ENCODE measurements at regions not wholly inside any gene's neighbourhood (a gene's known extent, or its start where the extent isn't known, plus 50 kb on each side); places are given as distances from the start of the nearest gene placed in this dataset.
"Not testable (repeated sequence)": the region's sequence is repeated elsewhere in the genome, so short reads cannot be mapped to it uniquely, and the experiment has no call there.

DNA sequence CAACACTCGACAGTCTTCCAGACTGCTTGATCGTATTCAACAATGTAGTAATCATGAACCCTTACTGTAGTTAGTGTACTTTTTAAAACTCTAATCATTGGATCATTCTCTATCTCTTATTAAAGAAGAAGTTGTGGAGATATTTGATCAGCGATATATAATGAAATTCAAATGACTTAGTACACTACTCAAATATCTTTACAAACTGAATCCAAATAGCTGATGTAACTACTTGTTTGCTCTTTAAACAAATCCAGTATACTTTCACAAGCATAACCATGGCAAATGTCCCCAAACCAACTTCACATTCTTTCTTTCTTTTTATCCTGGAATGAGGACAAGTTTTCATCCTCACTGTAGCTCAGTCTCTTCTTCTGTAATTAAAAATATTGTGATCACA lies 1569.9 kb upstream of the ADGRL3 start:
- H3K4me1 ChIP-seq (ENCODE audit: insufficient read depth, low read length), result no peaks in the 10 kb centered on the region
- no peaks in the 10 kb centered on the region for H3K9me3 ChIP-seq (ENCODE audit: low read depth, low read length)
- no peak overlapping the region for H3K4me3 ChIP-seq (ENCODE audit: low read length)
- H3K27me3 ChIP-seq (ENCODE audit: insufficient read depth, low read length), result no peaks in the 10 kb centered on the region

DNA sequence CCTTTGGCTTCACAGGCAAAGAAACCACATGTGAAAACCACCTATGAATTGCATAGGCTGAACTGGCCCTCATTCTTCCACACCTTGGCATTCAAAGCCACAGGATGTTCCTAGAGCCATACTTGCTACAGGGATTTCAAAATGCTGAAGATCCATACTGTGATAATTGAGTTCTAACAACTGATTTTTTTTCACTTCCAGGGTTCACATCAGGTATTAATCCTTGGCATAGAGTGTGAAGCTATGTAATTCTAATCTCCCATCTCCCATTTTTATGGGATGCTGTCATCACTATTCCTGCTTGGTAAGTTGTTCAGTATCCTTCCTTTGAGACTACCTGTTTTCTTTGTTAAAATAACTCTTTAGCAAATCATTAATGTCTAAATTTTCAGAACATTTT lies 1569.2 kb upstream of the ADGRL3 start:
- H3K4me1 ChIP-seq (ENCODE audit: insufficient read depth, low read length), result no peaks in the 10 kb centered on the region
- no peak overlapping the region for H3K4me3 ChIP-seq (ENCODE audit: low read length)
- no peaks in the 10 kb centered on the region for H3K9me3 ChIP-seq (ENCODE audit: low read depth, low read length)
- H3K27me3 ChIP-seq (ENCODE audit: insufficient read depth, low read length), result no peaks in the 10 kb centered on the region

DNA sequence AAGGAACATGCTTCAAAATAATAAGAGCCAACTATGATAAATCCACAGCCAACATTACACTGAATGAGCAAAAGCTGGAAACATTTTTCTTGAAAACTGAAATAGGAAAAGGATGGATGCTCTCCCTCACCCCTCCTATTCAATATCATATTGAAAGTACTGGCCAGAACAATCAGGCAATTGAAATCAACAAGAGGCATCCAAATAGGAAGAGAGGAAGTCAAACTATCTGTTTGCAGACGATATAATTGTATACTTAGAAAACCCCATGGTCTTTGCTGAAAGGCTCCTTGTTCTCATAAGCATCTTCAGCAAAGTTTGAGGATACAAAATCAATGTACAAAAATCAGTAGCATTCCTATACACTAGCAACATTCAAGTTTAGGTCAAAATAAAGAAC lies 1562.5 kb upstream of the ADGRL3 start:
- H3K27me3 ChIP-seq (ENCODE audit: insufficient read depth, low read length), result no peaks in the 10 kb centered on the region
- no peaks in the 10 kb centered on the region for H3K4me1 ChIP-seq (ENCODE audit: insufficient read depth, low read length)

DNA sequence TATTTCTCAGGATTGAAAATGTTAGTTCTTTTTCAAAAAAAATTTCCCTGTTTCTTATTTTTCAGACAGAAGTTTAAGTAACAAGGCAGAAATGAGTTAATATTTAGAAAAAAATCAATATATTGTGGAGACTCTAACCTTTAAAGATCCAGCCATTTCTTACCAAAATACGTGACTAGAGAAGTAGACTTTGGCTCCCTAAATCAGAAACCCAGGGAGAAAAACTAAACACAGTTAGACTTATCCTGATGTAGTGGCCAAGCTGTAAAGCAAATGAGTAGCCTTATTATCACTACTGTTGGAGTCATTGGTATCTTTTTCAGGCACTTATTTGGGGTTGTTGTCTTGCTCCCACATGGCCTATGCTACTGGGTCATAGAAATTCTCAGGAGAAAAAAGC lies 1556.4 kb upstream of the ADGRL3 start:
- H3K9me3 ChIP-seq (ENCODE audit: low read depth, low read length), result no peaks in the 10 kb centered on the region
- H3K4me3 ChIP-seq (ENCODE audit: low read length), result no peak overlapping the region
- no peaks in the 10 kb centered on the region for H3K27me3 ChIP-seq (ENCODE audit: insufficient read depth, low read length)
- H3K4me1 ChIP-seq (ENCODE audit: insufficient read depth, low read length), result no peaks in the 10 kb centered on the region

More for the DNA sequence above, 1562.5 kb upstream of the ADGRL3 start:
- Histone ChIP-seq H3K4me3 (ENCODE audit: low read length) (no peak overlapping the region), H3K9me3 (ENCODE audit: low read depth, low read length) (no peaks in the 10 kb centered on the region)

DNA sequence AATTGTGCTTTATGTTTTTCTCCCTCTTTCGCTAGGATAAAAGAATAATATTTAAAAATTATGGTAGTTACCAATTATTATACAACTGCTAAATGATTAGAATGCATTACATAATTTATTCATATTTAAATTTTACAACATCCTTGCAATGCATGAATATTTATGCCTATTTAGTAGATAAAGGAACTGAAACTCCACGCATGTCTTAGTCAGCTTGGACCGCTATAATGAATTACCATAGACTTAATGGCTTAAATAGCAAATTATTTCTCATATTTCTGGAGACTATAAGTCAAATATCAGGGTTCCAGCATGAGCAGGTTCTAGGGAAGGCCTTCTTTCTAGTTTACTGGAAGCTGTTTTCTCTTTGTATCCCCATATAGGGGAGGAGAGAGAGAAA lies 1555.4 kb upstream of the ADGRL3 start:
- Histone ChIP-seq H3K9me3 (ENCODE audit: low read depth, low read length) (no peaks in the 10 kb centered on the region), H3K27me3 (ENCODE audit: insufficient read depth, low read length) (no peaks in the 10 kb centered on the region), H3K4me1 (ENCODE audit: insufficient read depth, low read length) (no peaks in the 10 kb centered on the region), H3K4me3 (ENCODE audit: low read length) (no peak overlapping the region)

DNA sequence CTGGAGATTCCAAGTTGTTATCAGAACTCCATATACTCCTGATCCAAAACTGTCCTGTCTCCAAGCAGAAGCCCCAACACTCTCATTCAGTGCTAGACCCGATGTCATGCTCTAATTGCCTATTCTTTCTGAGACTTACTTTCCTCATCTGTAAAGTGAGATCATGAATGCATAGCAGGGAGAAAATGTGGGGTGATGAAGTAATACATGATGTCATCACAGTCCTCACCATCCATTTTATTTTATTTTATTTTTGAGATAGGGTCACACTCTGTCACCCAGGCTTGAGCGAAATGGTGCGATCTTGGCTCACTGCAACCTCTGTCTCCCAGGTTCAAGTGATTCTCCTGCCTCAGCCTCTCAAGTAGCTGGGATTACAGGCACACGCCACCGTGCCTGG lies 1554.0 kb upstream of the ADGRL3 start:
- Histone ChIP-seq H3K4me3 (ENCODE audit: low read length) (no peak overlapping the region), H3K4me1 (ENCODE audit: insufficient read depth, low read length) (no peaks in the 10 kb centered on the region), H3K9me3 (ENCODE audit: low read depth, low read length) (no peaks in the 10 kb centered on the region), H3K27me3 (ENCODE audit: insufficient read depth, low read length) (no peaks in the 10 kb centered on the region)

DNA sequence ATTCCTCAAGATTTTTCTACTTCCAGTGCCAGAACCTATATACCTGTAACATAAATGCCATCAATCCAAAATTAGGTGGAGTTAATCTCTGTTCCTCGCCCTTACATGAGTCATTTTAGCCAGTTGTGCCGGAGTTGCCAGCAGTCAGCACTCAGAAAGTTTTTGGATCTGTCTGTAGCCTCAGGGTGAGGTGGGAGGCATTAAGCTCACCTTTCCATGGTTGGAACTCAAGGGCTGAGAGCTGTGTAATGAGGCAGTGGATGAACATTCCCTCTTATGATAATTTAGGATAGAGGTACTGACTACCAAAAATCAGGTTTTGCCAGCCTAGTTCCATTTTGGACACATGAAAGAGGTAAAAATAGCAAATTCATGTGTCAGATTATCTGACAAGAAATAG lies 1553.1 kb upstream of the ADGRL3 start:
- no peaks in the 10 kb centered on the region for H3K9me3 ChIP-seq (ENCODE audit: low read depth, low read length)
- no peak overlapping the region for H3K4me3 ChIP-seq (ENCODE audit: low read length)
- no peaks in the 10 kb centered on the region for H3K4me1 ChIP-seq (ENCODE audit: insufficient read depth, low read length)
- no peaks in the 10 kb centered on the region for H3K27me3 ChIP-seq (ENCODE audit: insufficient read depth, low read length)

DNA sequence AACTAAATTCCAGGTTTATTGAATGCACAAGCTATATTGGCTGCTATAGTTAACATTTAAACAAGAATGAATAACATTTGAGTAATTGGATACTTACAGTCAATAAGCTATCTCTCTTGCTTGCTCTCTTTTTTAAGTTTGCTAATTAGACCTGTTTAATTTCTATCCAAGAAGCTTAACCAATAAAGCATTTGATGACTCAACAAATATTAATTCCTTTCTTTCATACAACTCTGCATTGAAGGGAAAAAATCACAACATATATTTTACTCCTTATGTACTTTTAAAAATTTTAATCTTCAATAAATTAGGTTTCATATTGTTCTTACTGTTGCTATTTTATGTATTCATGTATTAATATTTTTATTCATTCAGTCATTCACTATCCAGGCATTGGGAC lies 1552.6 kb upstream of the ADGRL3 start:
- no peak overlapping the region for H3K4me3 ChIP-seq (ENCODE audit: low read length)

DNA sequence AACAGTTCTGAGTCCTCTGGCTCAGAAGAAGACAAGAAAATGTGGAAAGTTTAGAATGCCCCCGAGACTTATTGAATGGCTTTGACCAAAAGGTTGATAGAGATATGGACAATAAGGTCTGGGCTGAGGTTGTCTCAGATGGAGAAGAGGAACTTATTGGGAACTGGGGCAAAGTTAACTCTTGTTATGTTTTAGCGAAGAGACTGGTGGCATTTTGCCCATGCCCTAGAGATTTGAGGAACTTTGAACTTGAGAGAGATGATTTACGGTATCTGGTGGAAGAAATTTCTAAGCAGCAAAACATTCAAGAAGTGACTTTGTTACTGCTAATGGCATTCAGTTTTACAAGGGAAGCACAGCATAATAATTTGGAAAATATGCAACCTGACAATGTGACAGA lies 1549.3 kb upstream of the ADGRL3 start:
- H3K4me1 ChIP-seq (ENCODE audit: insufficient read depth, low read length), result no peaks in the 10 kb centered on the region
- no peak overlapping the region for H3K4me3 ChIP-seq (ENCODE audit: low read length)
- no peaks in the 10 kb centered on the region for H3K9me3 ChIP-seq (ENCODE audit: low read depth, low read length)
- H3K27me3 ChIP-seq (ENCODE audit: insufficient read depth, low read length), result no peaks in the 10 kb centered on the region

More for the DNA sequence above, 1552.6 kb upstream of the ADGRL3 start:
- no peaks in the 10 kb centered on the region for H3K27me3 ChIP-seq (ENCODE audit: insufficient read depth, low read length)
- H3K9me3 ChIP-seq (ENCODE audit: low read depth, low read length), result no peaks in the 10 kb centered on the region
- H3K4me1 ChIP-seq (ENCODE audit: insufficient read depth, low read length), result no peaks in the 10 kb centered on the region

DNA sequence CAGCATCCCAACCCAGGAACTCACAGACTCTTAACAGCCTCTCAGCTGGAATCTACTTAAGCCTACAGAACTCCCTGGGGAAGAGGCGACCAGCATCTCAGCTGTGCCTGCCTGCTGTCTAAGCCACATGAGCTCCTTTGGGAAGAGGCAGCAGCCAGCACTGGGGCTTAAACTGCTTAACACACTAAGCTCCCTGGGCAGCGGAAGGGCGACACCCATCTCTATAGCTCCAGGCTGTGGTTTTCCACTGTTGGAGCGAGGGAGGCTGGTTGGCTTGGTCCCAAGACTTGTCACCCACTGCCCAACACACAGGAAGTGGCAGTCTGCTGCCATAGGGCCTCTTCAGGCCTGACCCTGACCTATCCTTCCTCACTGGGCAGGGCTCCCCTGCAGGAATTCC lies 1544.1 kb upstream of the ADGRL3 start:
- no peaks in the 10 kb centered on the region for H3K4me1 ChIP-seq (ENCODE audit: insufficient read depth, low read length)
- H3K4me3 ChIP-seq (ENCODE audit: low read length), result no peak overlapping the region
- no peaks in the 10 kb centered on the region for H3K9me3 ChIP-seq (ENCODE audit: low read depth, low read length)
- H3K27me3 ChIP-seq (ENCODE audit: insufficient read depth, low read length), result no peaks in the 10 kb centered on the region

DNA sequence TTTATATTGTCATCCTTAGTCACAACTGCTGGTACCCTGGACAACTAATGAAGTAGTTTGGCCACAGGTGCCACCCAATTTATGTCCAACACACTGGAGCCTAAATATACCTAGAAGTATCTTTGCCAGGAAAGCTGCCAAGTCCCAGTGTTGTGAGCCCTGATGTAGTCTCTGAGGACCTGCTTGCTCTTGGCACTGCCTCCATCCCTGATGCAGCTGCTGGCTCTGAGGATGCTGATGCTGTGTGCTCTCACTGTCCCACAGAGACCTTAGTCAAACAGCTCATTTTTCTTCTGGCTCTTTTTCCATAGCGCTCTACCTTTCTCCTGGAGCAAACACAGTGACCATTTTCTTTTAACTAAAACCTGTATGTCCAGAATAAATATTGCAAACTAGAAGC lies 1535.4 kb upstream of the ADGRL3 start:
- Histone ChIP-seq H3K9me3 (ENCODE audit: low read depth, low read length) (no peaks in the 10 kb centered on the region), H3K4me1 (ENCODE audit: insufficient read depth, low read length) (no peaks in the 10 kb centered on the region), H3K27me3 (ENCODE audit: insufficient read depth, low read length) (no peaks in the 10 kb centered on the region), H3K4me3 (ENCODE audit: low read length) (no peak overlapping the region)

DNA sequence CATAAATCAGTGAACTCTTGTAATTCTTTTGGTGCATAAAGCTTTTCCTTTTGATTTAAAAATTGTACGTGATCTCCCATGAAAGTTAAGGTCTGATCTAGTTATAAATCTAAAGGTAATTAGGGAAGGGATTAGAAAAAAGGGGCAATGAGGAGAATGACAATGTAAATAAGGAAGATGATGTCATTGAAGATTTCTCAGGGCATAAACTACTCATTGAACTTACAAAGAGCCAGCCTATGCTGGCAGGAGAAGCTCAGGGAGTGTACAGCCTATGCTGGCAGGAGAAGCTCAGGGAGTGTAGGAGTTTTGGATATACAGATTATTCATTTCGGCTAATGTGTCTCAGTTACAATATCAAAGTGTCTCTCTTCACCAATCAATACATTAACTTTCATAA lies 1533.5 kb upstream of the ADGRL3 start:
- H3K9me3 ChIP-seq (ENCODE audit: low read depth, low read length), result no peaks in the 10 kb centered on the region
- H3K27me3 ChIP-seq (ENCODE audit: insufficient read depth, low read length), result no peaks in the 10 kb centered on the region
- H3K4me3 ChIP-seq (ENCODE audit: low read length), result no peak overlapping the region
- H3K4me1 ChIP-seq (ENCODE audit: insufficient read depth, low read length), result no peaks in the 10 kb centered on the region

DNA sequence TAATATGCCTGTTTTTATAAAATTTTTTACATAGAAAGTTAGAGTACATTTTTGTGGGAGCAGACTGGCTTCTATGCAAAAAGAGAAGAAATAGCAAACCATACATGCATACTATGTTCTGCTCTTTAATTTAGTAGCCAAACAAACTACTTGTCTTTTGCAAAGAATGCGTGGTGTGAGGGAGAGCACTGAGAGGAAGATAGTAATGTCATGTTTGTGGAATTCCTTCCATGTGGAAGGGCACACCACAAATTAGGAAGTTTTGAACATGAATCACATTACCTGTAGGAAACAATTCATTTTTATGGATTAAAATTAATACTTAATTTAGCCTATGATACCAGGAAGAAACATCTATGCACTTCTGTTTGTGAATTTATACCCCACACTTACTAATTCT lies 1529.1 kb upstream of the ADGRL3 start:
- H3K4me1 ChIP-seq (ENCODE audit: insufficient read depth, low read length), result no peaks in the 10 kb centered on the region
- no peaks in the 10 kb centered on the region for H3K9me3 ChIP-seq (ENCODE audit: low read depth, low read length)
- no peak overlapping the region for H3K4me3 ChIP-seq (ENCODE audit: low read length)
- no peaks in the 10 kb centered on the region for H3K27me3 ChIP-seq (ENCODE audit: insufficient read depth, low read length)

DNA sequence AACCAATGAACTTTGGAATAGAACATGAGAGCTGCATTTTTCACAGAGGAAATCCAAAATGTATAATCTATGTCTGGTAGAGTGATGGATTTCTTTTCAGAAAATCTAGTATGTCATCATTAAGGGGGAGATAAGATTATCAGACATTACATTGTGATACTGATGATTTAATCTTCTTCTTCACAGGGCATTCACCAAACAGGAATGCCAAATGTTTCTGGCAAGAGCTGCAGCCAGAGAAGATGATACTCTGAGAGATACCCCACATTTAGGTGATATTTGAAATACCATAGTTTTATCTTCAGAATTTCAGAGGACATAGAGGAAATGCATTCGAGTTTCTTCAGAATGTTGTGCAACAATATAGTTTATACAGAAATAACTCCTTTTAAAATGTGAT lies 1523.7 kb upstream of the ADGRL3 start:
- H3K27me3 ChIP-seq (ENCODE audit: insufficient read depth, low read length), result no peaks in the 10 kb centered on the region
- no peaks in the 10 kb centered on the region for H3K9me3 ChIP-seq (ENCODE audit: low read depth, low read length)
- H3K4me3 ChIP-seq (ENCODE audit: low read length), result no peak overlapping the region
- H3K4me1 ChIP-seq (ENCODE audit: insufficient read depth, low read length), result no peaks in the 10 kb centered on the region

DNA sequence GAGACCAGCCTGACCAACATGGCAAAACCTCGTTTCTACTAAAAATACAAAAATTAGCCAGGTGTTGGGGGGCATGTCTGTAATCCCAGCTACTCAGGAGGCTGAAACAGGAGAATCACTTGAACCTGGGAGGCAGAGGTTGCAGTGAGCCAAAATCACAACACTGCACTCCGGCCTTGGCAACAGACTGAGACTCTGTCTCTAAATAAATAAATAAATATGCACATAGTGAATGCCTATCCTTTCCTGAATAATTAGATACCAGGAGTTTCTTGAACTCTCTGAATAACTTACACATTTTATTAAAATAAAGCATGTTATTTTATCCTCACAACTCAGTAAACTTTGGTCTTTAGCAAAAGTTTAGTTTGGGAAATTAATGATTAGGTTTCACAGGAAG lies 1523.1 kb upstream of the ADGRL3 start:
- not testable (repeated sequence) for H3K27me3 ChIP-seq (ENCODE audit: insufficient read depth, low read length); H3K4me3 ChIP-seq (ENCODE audit: low read length); H3K9me3 ChIP-seq (ENCODE audit: low read depth, low read length); H3K4me1 ChIP-seq (ENCODE audit: insufficient read depth, low read length)

DNA sequence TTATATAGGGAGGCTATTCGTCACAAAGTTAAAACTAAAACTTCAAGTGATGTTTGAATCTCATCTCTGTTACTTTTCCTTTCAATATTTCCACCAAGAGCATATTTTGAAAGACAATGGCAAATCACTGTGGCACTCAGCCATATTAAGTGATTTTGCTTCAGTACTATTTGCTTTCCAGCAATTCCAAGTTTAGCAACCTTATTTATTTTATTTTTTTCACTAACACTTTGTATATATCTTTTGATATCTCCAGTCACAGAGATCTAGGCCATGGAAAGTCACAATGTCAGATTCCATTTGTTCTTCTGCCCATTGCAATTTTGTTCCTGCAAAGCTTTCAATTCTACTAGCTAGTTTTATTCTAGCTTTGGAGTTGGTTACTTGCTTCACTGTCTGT lies 1514.5 kb upstream of the ADGRL3 start:
- Histone ChIP-seq H3K27me3 (ENCODE audit: insufficient read depth, low read length) (no peaks in the 10 kb centered on the region), H3K4me1 (ENCODE audit: insufficient read depth, low read length) (no peaks in the 10 kb centered on the region), H3K9me3 (ENCODE audit: low read depth, low read length) (no peaks in the 10 kb centered on the region), H3K4me3 (ENCODE audit: low read length) (no peak overlapping the region)

DNA sequence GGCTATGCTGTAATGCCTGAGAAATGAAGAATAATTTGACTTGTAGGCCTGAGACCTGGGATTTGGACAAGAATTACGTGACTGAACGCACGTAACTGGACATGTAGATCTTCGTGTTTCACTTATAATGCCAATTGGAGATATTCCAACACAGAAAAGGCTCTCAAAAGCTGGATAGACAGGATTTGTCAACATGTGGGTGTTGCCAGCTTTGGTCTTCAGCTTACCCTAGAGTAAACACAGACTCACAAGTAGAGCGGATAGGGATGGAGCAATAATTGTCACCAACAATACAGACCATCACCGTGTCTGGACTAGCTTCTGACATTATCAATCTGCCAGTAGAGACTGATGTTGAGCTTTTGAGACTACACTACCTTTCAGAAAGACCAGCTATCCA lies 1511.0 kb upstream of the ADGRL3 start:
- Histone ChIP-seq H3K27me3 (ENCODE audit: insufficient read depth, low read length) (no peaks in the 10 kb centered on the region), H3K4me1 (ENCODE audit: insufficient read depth, low read length) (no peaks in the 10 kb centered on the region), H3K9me3 (ENCODE audit: low read depth, low read length) (no peaks in the 10 kb centered on the region), H3K4me3 (ENCODE audit: low read length) (no peak overlapping the region)
